CD4-positive, alpha-beta T cell treated with Interleukin-17A for 1 hour (primary cell): ENCODE measurements at regions not wholly inside any gene's neighbourhood (a gene's known extent, or its start where the extent isn't known, plus 50 kb on each side); places are given as distances from the start of the nearest gene placed in this dataset.

Experiments
- DNase-seq: peaks from one replicate; pipeline ENCODE4 v3.0.0-alpha.2; 2020

DNA sequence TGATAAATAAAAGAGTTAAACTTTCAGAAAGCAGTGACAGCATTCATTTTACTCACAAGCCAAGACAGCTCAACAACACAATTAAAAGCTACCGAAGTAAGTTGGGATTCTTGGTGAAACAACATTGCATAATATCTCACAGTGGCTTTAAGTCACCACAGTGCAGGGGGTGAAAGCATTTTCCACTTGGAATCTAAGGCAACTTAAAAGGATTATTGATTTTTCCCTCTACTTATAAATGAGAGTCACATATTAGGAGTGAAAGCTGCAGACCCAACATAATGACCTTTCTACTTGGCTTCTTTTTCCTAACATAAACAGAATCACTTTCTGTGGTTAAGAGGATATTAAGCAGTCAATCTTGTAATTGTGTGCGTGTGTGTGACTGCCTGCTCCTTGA is 536.6 kb upstream of the CXADR start:
- no peak for DNase-seq

DNA sequence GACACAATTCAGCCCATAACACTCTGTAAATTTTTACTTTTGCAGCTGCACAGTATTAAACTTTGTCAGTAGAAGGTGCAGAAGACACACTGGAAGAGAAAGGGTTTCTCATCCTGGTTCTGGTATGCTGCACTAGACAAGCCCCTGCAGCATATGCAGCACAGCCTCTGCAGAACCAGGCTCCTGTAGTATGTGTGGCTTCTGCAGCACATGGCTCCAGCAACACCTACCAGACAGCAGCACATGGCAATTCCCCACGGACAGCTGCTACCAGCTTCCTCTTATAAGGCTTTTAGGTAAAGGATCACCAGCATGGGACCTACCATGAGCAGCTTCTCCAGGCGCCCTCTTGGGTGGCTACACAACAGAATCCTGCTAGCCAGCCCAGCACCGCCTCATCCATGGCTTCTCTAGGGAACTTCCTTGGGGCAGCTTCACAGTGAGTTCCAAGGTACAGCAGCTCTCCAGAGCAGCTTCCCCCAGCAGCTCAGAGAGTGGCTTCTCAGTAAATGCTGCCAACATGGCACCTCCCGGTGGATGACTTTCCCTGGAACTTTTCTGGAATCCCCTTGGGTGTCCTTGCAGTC is 534.4 kb upstream of the CXADR start:
- DNase-seq: no peak

DNA sequence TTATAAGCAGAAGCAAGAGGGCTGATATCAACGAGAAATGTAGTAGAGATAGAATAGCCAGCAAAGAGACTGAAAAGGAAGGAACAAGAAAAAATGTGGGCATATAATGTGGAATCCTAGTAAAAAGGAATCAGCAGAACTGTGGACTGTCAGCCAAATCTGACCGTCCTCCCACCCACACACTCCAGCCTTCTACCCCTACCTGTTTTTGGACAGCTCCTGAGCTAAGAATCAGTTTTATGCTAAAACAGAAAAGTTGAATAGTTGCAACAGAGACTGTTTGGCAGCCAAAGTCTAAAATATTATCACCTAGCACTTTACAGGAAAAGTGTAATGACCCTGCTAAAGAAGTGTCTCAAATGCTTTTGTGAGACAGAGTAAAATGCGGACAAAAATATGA is 533.3 kb upstream of the CXADR start:
- no peak for DNase-seq

- DNase-seq: no peak
Measured at GRCh38 chr21:16983420-16983819, 529.4 kb upstream of the CXADR start.

DNA sequence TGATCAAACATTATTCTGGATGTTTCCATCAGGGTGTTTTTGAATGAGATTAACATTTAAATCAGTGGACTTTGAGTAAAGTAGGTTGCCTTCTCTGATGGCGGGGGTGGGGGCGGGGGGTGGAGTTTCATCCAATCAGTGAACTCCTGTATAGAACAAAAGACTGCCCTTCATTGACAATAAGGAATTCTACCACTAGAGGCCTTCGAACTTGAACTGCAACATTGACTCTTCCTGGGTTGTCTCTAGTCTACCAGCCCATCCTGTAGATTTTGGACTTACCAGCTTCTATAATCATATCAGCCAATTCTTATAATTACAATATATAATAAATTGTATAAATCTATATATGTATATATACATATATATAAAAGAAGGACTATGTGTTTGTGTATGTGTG is 520.4 kb upstream of the CXADR start:
- DNase-seq: no peak

DNA sequence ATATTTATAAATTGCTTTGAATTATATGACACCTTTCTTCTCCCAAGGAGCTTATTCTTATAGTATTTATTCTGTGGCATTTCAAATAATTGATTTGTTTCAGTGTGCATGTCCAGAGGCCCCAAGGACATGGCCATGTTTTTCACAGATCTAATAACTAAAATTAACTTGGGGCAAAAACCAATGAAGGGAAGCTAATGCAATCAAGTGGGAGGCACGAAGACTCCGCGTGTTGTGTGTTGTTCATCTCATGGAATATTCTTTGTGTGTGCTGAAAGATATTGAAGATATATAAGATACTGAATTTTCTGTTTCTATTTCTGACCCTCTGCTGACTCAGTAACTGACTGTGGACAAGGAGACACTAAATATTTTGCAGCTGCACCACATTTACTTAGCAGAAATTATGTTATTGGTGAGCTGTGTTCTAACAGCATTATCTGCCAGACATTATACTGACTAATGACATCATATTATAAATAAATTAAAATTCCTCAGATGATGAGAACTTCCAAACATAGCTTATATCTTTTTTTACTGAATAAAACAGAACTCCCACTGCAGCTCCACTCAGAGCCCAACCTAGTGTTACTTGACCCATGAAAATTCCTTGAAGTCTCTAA is 519.3 kb upstream of the CXADR start:
- DNase-seq: no peak

DNA sequence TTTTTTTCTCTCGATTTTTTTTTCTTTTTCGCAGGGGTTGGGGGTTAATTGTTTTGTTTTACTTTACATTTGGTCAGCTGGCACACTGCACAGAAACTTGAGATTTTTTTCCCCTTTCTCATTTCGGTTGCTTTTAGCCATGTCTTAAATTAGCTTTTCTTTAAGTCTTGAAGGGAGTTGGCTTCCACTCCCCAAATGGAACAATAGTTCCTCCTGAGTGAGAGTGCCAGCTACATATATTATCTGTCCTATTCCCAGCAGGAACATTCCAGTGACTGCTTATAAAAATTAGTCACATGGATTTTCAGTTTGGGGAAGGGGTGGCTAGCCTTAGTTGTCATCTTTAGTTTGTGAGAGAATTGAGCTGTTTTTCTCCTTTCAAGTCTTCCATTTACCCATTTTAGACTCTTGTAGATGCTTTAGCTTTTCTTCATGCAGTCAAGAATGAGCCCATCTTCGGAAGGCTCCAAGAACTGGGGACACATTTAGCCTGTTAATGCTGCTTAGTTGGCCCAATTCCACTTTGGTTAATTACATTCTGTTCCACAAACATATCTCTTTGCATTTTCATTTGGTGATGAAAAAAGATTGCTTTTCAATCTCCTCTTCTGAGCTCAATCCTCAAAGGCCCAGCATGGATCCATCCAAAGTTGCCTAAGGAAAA is 510.1 kb upstream of the CXADR start:
- no peak for DNase-seq

DNA sequence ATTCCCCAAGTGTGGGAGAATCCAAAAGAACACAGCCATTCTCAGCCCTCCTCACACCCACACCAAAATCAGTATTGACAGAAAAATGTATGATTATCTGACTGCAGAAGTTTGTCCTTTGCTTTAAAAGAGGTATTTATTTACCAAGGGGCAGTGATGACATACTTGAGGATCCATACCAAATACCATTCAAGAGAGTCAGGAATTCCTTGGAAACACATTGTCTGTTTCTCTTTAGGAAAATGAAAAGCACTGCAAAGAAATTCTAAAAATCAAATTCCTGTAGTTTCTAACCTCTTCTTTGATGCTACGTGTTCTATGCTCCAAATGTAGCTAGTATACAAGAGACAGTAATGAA is 509.6 kb upstream of the CXADR start:
- DNase-seq: no peak

GRCh38 chr21:17003763-17004373 is 509.0 kb upstream of the CXADR start:
- no peak for DNase-seq

- no peak for DNase-seq
Measured at GRCh38 chr21:17032141-17032655, 480.6 kb upstream of the CXADR start.

GRCh38 chr21:17044696-17045095 is 468.1 kb upstream of the CXADR start:
- no peak for DNase-seq

GRCh38 chr21:17045214-17045853 is 467.5 kb upstream of the CXADR start:
- DNase-seq: no peak

GRCh38 chr21:17048974-17049373 is 463.9 kb upstream of the CXADR start:
- DNase-seq: no peak

DNA sequence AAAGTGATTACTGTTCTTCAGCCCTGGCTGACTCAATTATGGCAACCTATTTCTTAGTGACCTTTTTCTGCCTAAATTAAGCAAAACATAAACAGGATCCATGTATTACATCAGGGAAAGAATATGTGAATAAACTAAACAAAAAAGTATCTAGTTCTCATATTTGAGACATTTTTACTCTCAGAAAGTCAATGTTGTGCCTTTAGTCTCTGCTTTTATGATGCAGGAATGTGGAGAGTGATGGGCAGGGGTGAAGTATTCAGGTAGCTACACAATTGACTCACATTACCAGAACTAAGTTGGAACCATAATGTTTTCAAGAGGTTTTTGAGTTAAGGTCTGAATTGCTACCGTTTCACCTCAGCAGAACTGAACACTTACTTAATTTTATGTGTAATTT is 462.7 kb upstream of the CXADR start:
- no peak for DNase-seq

DNA sequence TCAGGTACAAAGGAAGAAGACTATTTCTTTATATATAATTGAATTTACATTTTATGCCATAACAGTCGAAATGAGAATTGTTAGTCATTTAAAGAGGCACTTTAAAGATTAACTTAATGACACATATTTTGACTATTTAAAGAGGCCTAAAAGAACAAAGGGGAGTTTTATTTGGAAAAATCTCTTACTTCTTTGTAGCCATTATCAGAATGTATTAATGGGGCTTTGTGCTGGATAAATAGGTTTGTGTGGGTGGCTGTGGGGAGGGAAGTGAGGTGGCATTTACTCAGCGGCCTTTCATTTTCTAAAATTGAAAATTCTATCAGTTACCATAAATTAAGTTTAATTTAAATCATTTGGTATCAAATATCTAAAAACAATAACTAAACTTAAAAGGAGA is 462.2 kb upstream of the CXADR start:
- no peak for DNase-seq

DNA sequence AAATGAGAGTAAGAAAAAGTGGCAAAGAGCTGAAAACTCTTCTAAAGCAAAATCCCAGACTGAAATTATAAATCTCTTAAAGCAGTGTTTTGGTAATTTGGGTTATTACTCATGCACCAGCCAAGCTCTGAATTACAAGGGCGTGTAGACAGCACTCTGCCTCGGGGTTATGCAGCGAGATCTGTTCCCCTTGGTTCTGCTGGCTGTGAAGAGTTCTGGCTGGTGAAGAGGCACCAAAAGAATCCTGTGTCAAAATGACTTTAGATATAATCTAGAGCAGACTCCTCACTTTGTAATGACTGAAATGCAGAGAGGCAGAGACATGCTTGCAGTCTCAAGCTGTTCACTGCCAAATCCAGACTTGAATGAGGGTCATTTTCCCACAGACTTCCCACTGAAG is 461.8 kb upstream of the CXADR start:
- no peak for DNase-seq

DNA sequence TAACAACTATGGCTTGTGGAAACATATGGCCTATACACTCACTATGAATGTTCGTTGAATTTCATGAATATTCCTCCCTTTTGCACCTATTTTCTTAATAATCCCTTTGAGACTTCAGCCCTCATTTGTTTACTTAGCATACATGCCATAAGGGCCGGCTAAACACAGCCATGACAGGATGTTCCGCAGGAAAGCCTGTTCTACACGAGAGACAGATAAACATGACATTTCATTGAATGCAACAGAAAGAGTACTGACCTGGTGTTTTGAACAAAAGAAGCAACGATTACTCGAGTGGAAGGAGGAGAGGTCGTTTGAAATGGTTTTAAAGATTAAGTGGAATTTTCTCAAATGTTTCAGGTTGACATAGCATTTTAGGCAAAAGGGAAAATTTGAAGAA is 459.5 kb upstream of the CXADR start:
- DNase-seq: no peak

DNA sequence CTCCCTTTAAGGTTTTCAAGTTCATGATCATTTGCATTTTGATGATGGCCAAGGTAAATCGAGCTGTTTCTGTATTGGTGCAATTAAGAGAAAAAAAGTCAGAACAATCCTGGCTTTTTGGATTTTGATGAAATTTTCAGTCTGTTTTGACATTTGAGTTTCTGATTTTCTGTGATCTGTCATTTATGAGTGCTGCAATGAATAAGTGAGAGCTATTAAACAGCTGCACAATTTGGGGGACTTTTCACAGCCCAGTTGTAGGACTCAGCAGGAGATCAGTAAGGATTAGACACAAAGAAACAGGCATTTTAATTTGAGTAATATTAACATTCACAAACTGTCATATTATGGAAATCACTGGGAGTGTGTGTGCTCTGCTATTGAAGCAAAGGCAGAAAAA is 452.9 kb upstream of the CXADR start:
- no peak for DNase-seq

DNA sequence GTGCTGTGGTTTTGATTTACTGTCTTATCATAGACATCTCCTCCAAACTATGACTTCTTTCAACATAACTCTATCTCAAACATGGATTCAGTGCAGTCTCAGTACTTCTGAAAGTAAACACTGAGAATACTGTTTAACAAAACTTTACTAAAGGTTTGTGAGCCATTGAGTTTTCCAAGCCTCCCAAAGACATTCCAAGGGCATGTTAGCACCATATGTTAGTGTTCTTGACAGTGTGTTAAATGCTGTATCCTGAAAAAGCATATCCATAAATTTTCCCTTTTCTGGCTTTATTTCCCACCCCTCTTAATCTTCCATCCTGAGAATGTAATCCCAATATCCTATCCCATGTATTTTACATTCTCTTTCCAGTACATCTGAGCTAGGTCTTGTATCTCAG is 446.8 kb upstream of the CXADR start:
- DNase-seq: no peak

DNA sequence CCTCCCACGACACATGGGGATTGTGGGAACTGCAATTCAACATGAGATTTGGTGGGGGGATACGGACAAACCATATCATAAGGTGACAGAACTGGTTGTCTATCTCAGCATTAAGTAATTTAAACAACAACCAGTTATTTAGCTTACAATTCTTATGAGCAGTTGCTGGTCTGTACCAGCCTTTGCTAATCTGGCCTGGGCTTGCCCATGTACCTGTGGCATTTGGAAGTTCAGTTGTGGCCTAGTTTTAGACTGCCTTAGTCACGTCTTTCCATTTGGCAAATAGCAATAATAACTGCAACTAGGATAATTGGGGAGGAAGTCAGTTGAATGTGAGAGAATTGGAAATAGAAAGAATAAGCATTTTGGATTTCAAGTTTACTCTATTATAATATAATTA is 441.8 kb upstream of the CXADR start:
- no peak for DNase-seq

- DNase-seq: no peak
Measured at GRCh38 chr21:17081193-17081592, 431.6 kb upstream of the CXADR start.

- DNase-seq: no peak
Measured at GRCh38 chr21:17082843-17083483, 429.9 kb upstream of the CXADR start.

DNA sequence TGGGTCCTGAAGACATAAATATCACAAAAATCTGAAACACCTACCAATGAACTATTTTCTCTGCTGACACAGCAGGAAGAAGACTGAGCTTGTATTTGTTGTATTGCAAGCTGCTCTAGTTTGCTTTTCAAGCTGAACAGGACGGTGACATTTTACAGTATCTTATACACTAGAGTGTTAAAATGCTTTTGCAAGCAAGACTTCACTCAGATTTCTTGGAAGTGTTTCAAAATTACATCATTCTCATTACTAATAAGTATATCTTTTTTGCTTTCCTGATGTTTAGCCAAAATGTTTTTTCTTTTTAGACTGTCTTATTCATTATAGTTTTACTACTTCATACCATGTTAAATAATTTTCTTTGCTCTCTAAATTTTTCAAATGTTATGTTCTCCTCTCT is 427.1 kb upstream of the CXADR start:
- no peak for DNase-seq
